ENCODE measurements at regions not wholly inside any gene's neighbourhood (a gene's known extent, or its start where the extent isn't known, plus 50 kb on each side); places are given as distances from the start of the nearest gene placed in this dataset.

GRCh38 chr7:33687625-33688024 lies 217.7 kb upstream of the BMPER start (continued):
- TF ChIP-seq MLLT1 (IDR thresholded peaks at IDR 0.05): no peak
- no peak for TF ChIP-seq FOXA3 (CRISPR knock-in tag; conservative IDR thresholded peaks at IDR 0.05 in 1 of 2, IDR thresholded peaks at IDR 0.05 in 1 of 2)
- no peak for TF ChIP-seq ZKSCAN1 (IDR thresholded peaks at IDR 0.05; ENCODE audit: low read depth, low read length)
- TF ChIP-seq, protein P1, sequence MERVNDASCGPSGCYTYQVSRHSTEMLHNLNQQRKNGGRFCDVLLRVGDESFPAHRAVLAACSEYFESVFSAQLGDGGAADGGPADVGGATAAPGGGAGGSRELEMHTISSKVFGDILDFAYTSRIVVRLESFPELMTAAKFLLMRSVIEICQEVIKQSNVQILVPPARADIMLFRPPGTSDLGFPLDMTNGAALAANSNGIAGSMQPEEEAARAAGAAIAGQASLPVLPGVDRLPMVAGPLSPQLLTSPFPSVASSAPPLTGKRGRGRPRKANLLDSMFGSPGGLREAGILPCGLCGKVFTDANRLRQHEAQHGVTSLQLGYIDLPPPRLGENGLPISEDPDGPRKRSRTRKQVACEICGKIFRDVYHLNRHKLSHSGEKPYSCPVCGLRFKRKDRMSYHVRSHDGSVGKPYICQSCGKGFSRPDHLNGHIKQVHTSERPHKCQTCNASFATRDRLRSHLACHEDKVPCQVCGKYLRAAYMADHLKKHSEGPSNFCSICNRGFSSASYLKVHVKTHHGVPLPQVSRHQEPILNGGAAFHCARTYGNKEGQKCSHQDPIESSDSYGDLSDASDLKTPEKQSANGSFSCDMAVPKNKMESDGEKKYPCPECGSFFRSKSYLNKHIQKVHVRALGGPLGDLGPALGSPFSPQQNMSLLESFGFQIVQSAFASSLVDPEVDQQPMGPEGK (CRISPR knock-in tag; IDR thresholded peaks at IDR 0.05; ENCODE audit: borderline replicate concordance): no peak

GRCh38 chr7:33691180-33691579 lies 214.2 kb upstream of the BMPER start:
- Histone ChIP-seq H3K9me1 (ENCODE audit: control insufficient read depth, insufficient read depth, low read length) (no peaks in the 10 kb centered on the region), H3K4me3 (no peak overlapping the region), H3K27ac (ENCODE audit: extremely low read depth, low read depth, low read length) (no peak overlapping the region), H3K9ac (ENCODE audit: insufficient read depth in 1 of 2, low read depth in 2 of 2, low read length in 2 of 2) (no peak overlapping the region), H3K27me3 (ENCODE audit: control insufficient read depth in 2 of 2, insufficient read depth in 2 of 2, low read length in 2 of 2) (no peaks in the 10 kb centered on the region), H4K20me1 (replicated peaks; ENCODE audit: control insufficient read depth, insufficient read depth, low read length) (no peaks in the 10 kb centered on the region), H3K79me2 (ENCODE audit: control insufficient read depth, insufficient read depth, low read length) (no peaks in the 10 kb centered on the region), H2AFZ (ENCODE audit: low read depth, low read length) (no peak overlapping the region), H3K36me3 (ENCODE audit: control insufficient read depth, insufficient read depth, low read length) (no peaks in the 10 kb centered on the region), H3K9me3 (replicated peaks; ENCODE audit: control insufficient read depth, insufficient read depth, low read depth, low read length) (no peaks in the 10 kb centered on the region), H3K4me2 (ENCODE audit: insufficient read depth, low read length) (no peak overlapping the region), H3K4me1 (replicated peaks in 1 of 2; ENCODE audit: control insufficient read depth in 2 of 2, insufficient read depth in 2 of 2, low read length in 2 of 2) (no peaks in the 10 kb centered on the region)
- BruUV-seq (replicated peaks): no TSS peak
- CTCF ChIA-PET (ENCODE audit: low intra/inter-chr PET ratio): no interaction called here
- intact Hi-C loops (cut with micrococcal nuclease) (no loop called here), in situ Hi-C loops (cut with MboI) (no loop called here)
- POLR2A ChIA-PET: no interaction called here
- DNase-seq (ENCODE audit: extremely low read depth in 1 of 4, low spot score in 3 of 4) (no peak), ATAC-seq (no peak), FAIRE-seq (no peak)
- no peak for TF ChIP-seq IRF9 (tag; IDR thresholded peaks at IDR 0.05)
- no peak for TF ChIP-seq RAD51 (IDR thresholded peaks at IDR 0.05; ENCODE audit: borderline replicate concordance, low read depth)
- TF ChIP-seq ZNF121 (CRISPR knock-in tag; conservative IDR thresholded peaks at IDR 0.05): no peak
- no peak for TF ChIP-seq TAF15 (IDR thresholded peaks at IDR 0.05; ENCODE audit: low read depth, low read length)
- TF ChIP-seq HNRNPH1 (optimal IDR thresholded peaks at IDR 0.05; ENCODE audit: low read depth, low read length): no peak
- no peak for TF ChIP-seq FOXA1 (IDR thresholded peaks at IDR 0.05; ENCODE audit: borderline replicate concordance)
- TF ChIP-seq SAFB (IDR thresholded peaks at IDR 0.05; ENCODE audit: borderline replicate concordance, low read depth, low read length): no peak
- no peak for TF ChIP-seq ASH1L (IDR thresholded peaks at IDR 0.05; ENCODE audit: borderline replicate concordance, low read depth, partially characterized antibody)
- TF ChIP-seq ZNF41 (CRISPR knock-in tag; conservative IDR thresholded peaks at IDR 0.05): no peak
- no peak for TF ChIP-seq ZNF785 (CRISPR knock-in tag; IDR thresholded peaks at IDR 0.05)
- TF ChIP-seq CREM (IDR thresholded peaks at IDR 0.05; ENCODE audit: low read depth): no peak
- TF ChIP-seq ZNF696 (CRISPR knock-in tag; conservative IDR thresholded peaks at IDR 0.05): no peak
- TF ChIP-seq GATAD2B (IDR thresholded peaks at IDR 0.05; ENCODE audit: borderline replicate concordance): no peak
- TF ChIP-seq XRCC5 (IDR thresholded peaks at IDR 0.05; ENCODE audit: low read depth, low read length): no peak
- TF ChIP-seq SIX5 (IDR thresholded peaks at IDR 0.05; ENCODE audit: borderline replicate concordance in 1 of 2, insufficient read depth in 1 of 2, low read depth in 1 of 2, low read length in 2 of 2): no peak
- TF ChIP-seq ELF4 (CRISPR knock-in tag; IDR thresholded peaks at IDR 0.05): no peak
